HG02798 (cell line): ENCODE measurements at regions not wholly inside any gene's neighbourhood (a gene's known extent, or its start where the extent isn't known, plus 50 kb on each side); places are given as distances from the start of the nearest gene placed in this dataset.
"Not testable (repeated sequence)": the region's sequence is repeated elsewhere in the genome, so short reads cannot be mapped to it uniquely, and the experiment has no call there.

Experiments
- ATAC-seq: cut with Tn5 transposase; IDR thresholded peaks from one replicate; pipeline ENCODE4 v1.9.1; 2021; ENCODE audit warnings: mild to moderate bottlenecking; ENCODE audit not compliant: unreplicated experiment, poor library complexity

DNA sequence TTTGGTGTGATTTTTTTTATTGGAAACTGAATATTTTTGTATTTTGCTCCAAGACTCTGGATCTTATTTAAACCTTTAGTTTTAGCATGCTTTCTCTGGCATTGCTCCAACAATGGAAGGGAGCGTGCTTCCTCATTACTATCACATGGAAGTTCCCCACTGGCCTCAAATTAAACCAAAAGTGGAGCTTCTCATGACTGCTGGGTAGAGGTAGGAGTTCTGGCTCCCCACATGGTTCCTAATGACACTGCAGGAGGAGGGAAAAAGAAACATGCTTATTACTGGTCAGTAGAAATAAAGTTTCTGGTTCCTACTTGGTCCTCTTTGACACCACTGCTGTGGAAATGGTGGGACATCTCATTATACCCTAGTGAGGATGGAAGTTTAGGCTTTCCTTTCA lies 310.5 kb downstream of the PTGER3 start:
- no peak for ATAC-seq

DNA sequence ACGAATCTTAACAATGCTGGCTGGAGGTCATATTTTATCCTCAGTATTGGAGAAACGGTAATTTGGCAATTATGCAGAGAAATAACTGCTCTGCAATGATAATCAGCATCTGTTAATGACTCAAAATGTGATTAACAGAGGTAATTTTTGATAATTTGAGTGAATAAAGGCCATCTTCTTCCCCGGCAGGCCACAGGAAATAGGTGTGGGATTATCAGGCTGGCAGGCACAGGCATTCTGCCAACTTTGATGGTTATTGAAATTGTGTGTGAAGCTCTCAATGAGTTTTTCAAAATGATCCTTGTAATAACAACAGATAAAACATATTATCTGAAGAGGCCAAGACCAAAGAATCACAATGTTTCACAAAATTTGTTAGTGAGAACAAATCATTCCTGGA lies 309.0 kb downstream of the PTGER3 start:
- ATAC-seq, result no peak

GRCh38 chr1:70745199-70745598 lies 302.4 kb downstream of the PTGER3 start:
- no peak for ATAC-seq

GRCh38 chr1:70746062-70746461 lies 301.6 kb downstream of the PTGER3 start:
- not testable (repeated sequence) for ATAC-seq

- ATAC-seq, result not testable (repeated sequence)
Observed at GRCh38 chr1:70747123-70747522, 300.5 kb downstream of the PTGER3 start.

DNA sequence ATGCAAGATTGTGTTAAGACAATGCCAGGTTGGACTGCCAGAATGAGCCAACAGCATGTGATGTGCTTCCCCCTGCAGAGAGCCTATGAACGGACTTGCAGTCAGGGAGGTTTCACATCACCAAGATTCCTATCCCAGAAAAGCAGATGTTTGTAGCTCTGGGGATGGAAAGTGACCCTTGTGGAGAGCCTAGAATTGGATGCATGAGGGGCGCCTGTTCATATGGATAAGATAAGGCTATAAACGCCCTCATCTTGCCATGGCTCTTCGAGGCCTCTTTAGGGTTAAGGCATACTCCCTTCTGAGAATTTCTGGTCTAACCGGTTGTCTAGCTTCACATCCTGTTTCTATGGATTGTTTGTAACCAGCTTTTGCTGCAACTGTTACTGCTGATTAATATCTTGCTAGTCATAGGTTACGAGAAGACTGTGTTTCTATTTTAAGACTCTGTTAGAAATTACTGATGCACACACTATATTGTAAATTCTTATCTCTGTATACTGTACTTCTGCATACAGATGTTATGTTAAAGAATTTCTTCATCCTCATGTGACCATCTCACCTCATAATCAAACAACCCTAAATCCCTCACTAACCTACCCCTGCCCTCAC lies 295.8 kb downstream of the PTGER3 start:
- ATAC-seq, result not testable (repeated sequence)

- no peak for ATAC-seq
Observed at GRCh38 chr1:70754701-70755100, 292.9 kb downstream of the PTGER3 start.

DNA sequence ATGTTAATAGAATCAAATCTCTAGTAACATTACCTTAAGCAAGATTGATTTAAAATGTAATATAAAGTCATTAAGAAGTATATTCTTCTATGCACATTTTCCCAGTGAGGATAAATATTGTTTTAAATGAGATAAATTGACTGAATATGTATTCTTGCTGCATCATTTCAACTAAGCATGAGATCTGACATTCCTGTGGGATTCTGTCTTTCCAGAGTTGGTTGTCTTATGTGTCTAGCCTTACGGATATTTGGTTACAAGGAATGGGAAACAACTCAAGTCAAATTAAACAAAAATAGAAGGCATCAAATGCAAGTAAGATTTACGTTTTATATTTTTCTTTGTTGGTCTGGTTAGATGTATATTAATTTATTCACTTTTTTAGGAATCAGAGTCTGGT lies 287.5 kb downstream of the PTGER3 start:
- no peak for ATAC-seq

GRCh38 chr1:70762386-70762785 lies 285.2 kb downstream of the PTGER3 start:
- ATAC-seq, result no peak

DNA sequence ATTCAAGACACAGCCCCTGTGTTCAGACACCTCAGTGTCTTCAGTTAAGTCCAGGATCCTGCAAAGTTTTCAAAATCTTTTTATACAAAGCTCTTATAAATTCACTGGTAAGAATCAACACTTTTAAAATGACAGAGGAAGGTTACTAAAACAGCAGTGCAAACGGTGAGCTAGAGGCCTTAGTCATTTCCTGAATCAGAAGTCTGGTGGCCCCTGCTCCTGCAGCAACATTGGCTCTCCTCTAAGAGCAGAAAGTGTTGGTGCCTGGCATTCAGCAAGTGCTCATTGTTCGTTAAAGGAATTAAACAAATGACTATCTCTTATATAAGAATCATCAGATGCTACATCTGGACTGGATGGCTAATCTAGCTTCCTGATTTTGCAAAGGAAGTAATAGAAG lies 282.9 kb downstream of the PTGER3 start:
- ATAC-seq, result no peak

GRCh38 chr1:70767377-70767776 lies 280.2 kb downstream of the PTGER3 start:
- ATAC-seq, result no peak

GRCh38 chr1:70768216-70768615 lies 279.4 kb downstream of the PTGER3 start:
- ATAC-seq, result no peak

GRCh38 chr1:70778056-70778762 lies 269.4 kb downstream of the PTGER3 start:
- no peak for ATAC-seq

DNA sequence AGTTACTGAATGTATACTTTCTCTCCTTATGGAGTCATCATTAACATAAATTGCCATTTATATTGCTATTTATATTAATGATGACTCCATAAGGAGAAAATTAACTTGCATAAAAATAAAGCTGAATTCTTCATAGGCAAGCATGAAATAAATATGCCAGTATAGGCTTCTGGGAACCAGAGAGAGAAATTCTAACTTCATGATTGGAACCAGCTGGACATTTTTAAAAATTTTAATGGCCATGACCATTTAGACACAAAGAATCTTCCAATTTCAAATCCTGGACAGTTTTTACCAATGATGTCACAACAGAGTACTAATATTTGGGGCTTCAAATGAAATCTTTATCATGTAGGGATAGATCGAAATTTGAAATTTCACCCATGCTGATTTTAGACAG lies 268.7 kb downstream of the PTGER3 start:
- no peak for ATAC-seq

- ATAC-seq, result no peak
Observed at GRCh38 chr1:70779571-70779970, 268.0 kb downstream of the PTGER3 start.

DNA sequence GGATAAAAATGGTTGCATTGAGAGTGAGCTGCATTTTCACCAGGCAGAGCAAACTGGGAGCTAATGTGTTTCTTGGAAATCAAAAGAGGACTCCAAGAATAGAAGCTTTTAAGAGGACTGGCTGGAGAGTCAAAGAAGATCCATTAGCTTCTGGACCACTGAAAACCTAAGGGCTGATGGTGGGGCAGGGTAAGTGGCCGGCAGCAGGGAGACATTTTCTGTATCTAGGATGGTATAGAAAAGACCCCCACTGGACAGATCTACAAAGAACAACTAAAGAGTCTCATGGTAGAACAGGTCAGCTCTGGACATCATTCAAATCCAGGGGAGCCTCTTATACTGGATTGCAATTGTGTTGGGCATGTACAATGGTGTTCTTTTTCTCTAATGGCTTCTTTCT lies 262.3 kb downstream of the PTGER3 start:
- ATAC-seq, result no peak

- no peak for ATAC-seq
Observed at GRCh38 chr1:70790232-70790923, 257.2 kb downstream of the PTGER3 start.

DNA sequence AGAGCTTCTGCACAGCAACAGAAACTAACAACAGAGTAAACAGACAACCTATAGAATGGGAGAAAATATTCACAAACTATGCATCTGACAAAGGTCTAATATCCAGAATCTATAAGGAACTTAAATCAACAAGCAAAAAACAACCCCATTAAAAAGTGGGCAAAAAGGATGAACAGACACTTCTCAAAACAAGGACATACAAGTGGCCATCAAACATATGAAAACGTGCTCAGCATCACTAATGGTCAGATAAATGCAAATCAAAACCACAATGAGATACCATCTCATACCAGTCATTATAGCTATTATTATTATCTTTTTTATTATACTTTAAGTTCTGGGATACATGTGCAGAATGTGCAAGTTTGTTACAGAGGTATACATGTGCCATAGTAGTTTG lies 252.6 kb downstream of the PTGER3 start:
- ATAC-seq, result not testable (repeated sequence)

GRCh38 chr1:70796298-70796697 lies 251.3 kb downstream of the PTGER3 start:
- not testable (repeated sequence) for ATAC-seq

GRCh38 chr1:70802625-70803024 lies 245.0 kb downstream of the PTGER3 start:
- ATAC-seq, result not testable (repeated sequence)

DNA sequence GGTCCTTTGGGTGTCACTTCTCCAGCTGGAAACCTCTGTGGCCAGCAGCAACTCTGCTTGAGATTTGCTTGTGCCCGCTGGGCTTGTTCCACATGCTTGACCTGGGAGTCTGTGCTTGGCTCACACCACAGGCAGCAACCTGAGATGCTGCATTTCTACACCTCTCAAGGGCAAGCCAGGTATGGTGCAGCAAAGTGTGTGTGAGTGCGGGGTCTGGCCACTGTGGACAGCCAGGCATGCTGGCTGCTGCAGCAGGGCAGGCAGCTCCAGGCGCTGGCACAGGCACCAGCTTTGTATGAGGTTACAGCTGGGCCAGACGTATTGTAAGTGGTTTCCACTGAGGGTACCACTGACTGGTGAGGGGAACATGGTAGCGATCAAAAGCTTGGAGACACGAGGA lies 242.0 kb downstream of the PTGER3 start:
- no peak for ATAC-seq
